ENCODE measurements at regions not wholly inside any gene's neighbourhood (a gene's known extent, or its start where the extent isn't known, plus 50 kb on each side); places are given as distances from the start of the nearest gene placed in this dataset.
"Not testable (repeated sequence)": the region's sequence is repeated elsewhere in the genome, so short reads cannot be mapped to it uniquely, and the experiment has no call there.

- Histone ChIP-seq H3K9me3 (peaks cover 15% of the 10 kb centered on the region), H3K36me3 (no peaks in the 10 kb centered on the region), H3K4me2 (peak overlapping the region; percentile 82), H3K4me1 (peaks cover 58% of the 10 kb centered on the region), H3K4me3 (0 out of 2 replicates have a peak overlapping the region, but pooled peaks have one; percentile 9), H3K27ac (peak overlapping the region; percentile 79), H3K9ac (no peak overlapping the region), H4K20me1 (no peaks in the 10 kb centered on the region), H3K27me3 (no peaks in the 10 kb centered on the region)
- no peak for TF ChIP-seq Cebpa-rat (IDR thresholded peaks at IDR 0.05)
These were observed 116.1 kb upstream of the IRX4 start for GRCh38 chr5:1998716-1999317.

- Histone ChIP-seq H3K27ac (peak overlapping the region; percentile 79), H3K4me2 (peak overlapping the region; percentile 82), H3K27me3 (no peaks in the 10 kb centered on the region), H4K20me1 (no peaks in the 10 kb centered on the region), H3K9me3 (peaks cover 19% of the 10 kb centered on the region), H3K4me3 (0 out of 2 replicates have a peak overlapping the region, but pooled peaks have one; percentile 9), H3K9ac (no peak overlapping the region), H3K36me3 (no peaks in the 10 kb centered on the region), H3K4me1 (peaks cover 58% of the 10 kb centered on the region)
- TF ChIP-seq Cebpa-rat (IDR thresholded peaks at IDR 0.05), result no peak
These were observed 115.6 kb upstream of the IRX4 start for GRCh38 chr5:1998348-1998669.

- no peaks in the 10 kb centered on the region for H3K36me3 ChIP-seq
- peaks cover 58% of the 10 kb centered on the region for H3K4me1 ChIP-seq
- no peaks in the 10 kb centered on the region for H4K20me1 ChIP-seq
- peak overlapping the region; percentile 82 for H3K4me2 ChIP-seq
- no peaks in the 10 kb centered on the region for H3K27me3 ChIP-seq
- no peak overlapping the region for H3K9ac ChIP-seq
- H3K9me3 ChIP-seq, result peaks cover 20% of the 10 kb centered on the region
- 0 out of 2 replicates have a peak overlapping the region, but pooled peaks have one; percentile 9 for H3K4me3 ChIP-seq
- H3K27ac ChIP-seq, result peak overlapping the region; percentile 79
- peak; percentile 70 for TF ChIP-seq Cebpa-rat (IDR thresholded peaks at IDR 0.05)
These were observed 115.1 kb upstream of the IRX4 start for GRCh38 chr5:1997640-1998347.

- TF ChIP-seq Cebpa-rat (IDR thresholded peaks at IDR 0.05), result no peak
- Histone ChIP-seq H3K9ac (no peak overlapping the region), H3K9me3 (peaks cover 26% of the 10 kb centered on the region), H3K36me3 (no peaks in the 10 kb centered on the region), H3K4me2 (no peak overlapping the region), H3K27me3 (no peaks in the 10 kb centered on the region), H3K27ac (no peak overlapping the region), H3K4me3 (no peak overlapping the region), H4K20me1 (no peaks in the 10 kb centered on the region), H3K4me1 (peaks cover 38% of the 10 kb centered on the region)
These were observed 112.8 kb upstream of the IRX4 start for GRCh38 chr5:1995491-1995890.

GRCh38 chr5:1987471-1987870 is 104.7 kb upstream of the IRX4 start:
- H4K20me1 ChIP-seq, result no peaks in the 10 kb centered on the region
- H3K4me3 ChIP-seq, result no peak overlapping the region
- no peaks in the 10 kb centered on the region for H3K36me3 ChIP-seq
- H3K27me3 ChIP-seq, result no peaks in the 10 kb centered on the region
- H3K9ac ChIP-seq, result no peak overlapping the region
- no peak overlapping the region for H3K4me2 ChIP-seq
- peaks cover 13% of the 10 kb centered on the region for H3K9me3 ChIP-seq
- H3K4me1 ChIP-seq, result no peaks in the 10 kb centered on the region
- no peak for TF ChIP-seq Cebpa-rat (IDR thresholded peaks at IDR 0.05)
- H3K27ac ChIP-seq, result no peak overlapping the region

GRCh38 chr5:1985781-1986180 is 103.1 kb upstream of the IRX4 start:
- no peak overlapping the region for H3K27ac ChIP-seq

GRCh38 chr5:1983919-1984695 is 101.4 kb upstream of the IRX4 start:
- Histone ChIP-seq H4K20me1 (no peaks in the 10 kb centered on the region), H3K4me1 (peaks cover 2% of the 10 kb centered on the region; the same call in 1 of the 2 replicates), H3K36me3 (no peaks in the 10 kb centered on the region), H3K9me3 (peaks cover 11% of the 10 kb centered on the region), H3K4me3 (no peak overlapping the region), H3K27me3 (no peaks in the 10 kb centered on the region), H3K27ac (no peak overlapping the region), H3K4me2 (no peak overlapping the region), H3K9ac (no peak overlapping the region)
- no peak for TF ChIP-seq Cebpa-rat (IDR thresholded peaks at IDR 0.05)

More at GRCh38 chr5:1985781-1986180, 103.1 kb upstream of the IRX4 start:
- Histone ChIP-seq H3K9ac (no peak overlapping the region), H3K9me3 (peaks cover 11% of the 10 kb centered on the region), H3K4me3 (no peak overlapping the region), H3K4me2 (no peak overlapping the region), H3K27me3 (no peaks in the 10 kb centered on the region), H4K20me1 (no peaks in the 10 kb centered on the region), H3K4me1 (no peaks in the 10 kb centered on the region), H3K36me3 (no peaks in the 10 kb centered on the region)
- TF ChIP-seq Cebpa-rat (IDR thresholded peaks at IDR 0.05), result no peak

GRCh38 chr5:1983401-1983800 is 100.7 kb upstream of the IRX4 start:
- no peaks in the 10 kb centered on the region for H4K20me1 ChIP-seq
- H3K27me3 ChIP-seq, result no peaks in the 10 kb centered on the region
- peaks cover 11% of the 10 kb centered on the region for H3K9me3 ChIP-seq
- H3K9ac ChIP-seq, result no peak overlapping the region
- no peaks in the 10 kb centered on the region for H3K36me3 ChIP-seq
- TF ChIP-seq Cebpa-rat (IDR thresholded peaks at IDR 0.05), result no peak
- no peak overlapping the region for H3K4me2 ChIP-seq
- peaks cover 6% of the 10 kb centered on the region; the same call in 1 of the 2 replicates for H3K4me1 ChIP-seq
- no peak overlapping the region for H3K27ac ChIP-seq
- H3K4me3 ChIP-seq, result no peak overlapping the region

- not testable (repeated sequence) for H3K9me3 ChIP-seq, H3K4me2 ChIP-seq, H3K4me3 ChIP-seq, H3K4me1 ChIP-seq, H3K9ac ChIP-seq, H3K36me3 ChIP-seq, H3K27ac ChIP-seq, H3K27me3 ChIP-seq, H4K20me1 ChIP-seq
These were observed 99.8 kb upstream of the IRX4 start for GRCh38 chr5:1982561-1982960.
